ENCODE measurements at regions not wholly inside any gene's neighbourhood (a gene's known extent, or its start where the extent isn't known, plus 50 kb on each side); places are given as distances from the start of the nearest gene placed in this dataset.
A peak's percentile ranks its signal among the peaks of the same experiment; 100 is the strongest.

DNA sequence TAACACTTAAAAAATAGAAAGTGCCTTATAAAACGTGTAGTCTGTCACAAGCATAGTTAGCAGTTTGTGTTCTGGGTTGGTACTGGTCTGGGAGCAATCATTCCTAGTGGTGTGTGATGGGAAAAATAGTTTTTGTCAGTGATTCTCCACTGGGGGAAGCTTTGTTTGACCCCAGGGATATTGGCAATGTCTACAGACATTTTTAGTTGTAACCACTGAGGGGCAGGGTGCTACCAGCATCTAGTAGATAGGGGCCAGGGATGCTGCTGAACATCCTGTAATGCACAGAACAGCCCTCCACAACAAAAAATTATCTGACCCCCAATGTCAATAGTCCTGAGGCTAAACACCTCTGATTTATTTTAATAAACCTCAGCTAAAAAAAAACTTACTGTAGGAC lies 51.6 kb upstream of the CREB5 start:
- POLR2A ChIA-PET: no interaction called here
- CTCF ChIA-PET: interaction anchor here (0.6 to 2.9 kb wide), 8 partner anchors 10 to 893 kb away, joined by 3 to 19 read pairs (median 4); no protein-coding TSS in a partner anchor
- H3K4me1 ChIP-seq (ENCODE audit: control insufficient read depth, insufficient read depth, low read length): peaks cover 6% of the 10 kb centered on the region
- no peak for TF ChIP-seq ZNF175 (tag by site-specific recombination; IDR thresholded peaks at IDR 0.05)
- TF ChIP-seq, protein P1, sequence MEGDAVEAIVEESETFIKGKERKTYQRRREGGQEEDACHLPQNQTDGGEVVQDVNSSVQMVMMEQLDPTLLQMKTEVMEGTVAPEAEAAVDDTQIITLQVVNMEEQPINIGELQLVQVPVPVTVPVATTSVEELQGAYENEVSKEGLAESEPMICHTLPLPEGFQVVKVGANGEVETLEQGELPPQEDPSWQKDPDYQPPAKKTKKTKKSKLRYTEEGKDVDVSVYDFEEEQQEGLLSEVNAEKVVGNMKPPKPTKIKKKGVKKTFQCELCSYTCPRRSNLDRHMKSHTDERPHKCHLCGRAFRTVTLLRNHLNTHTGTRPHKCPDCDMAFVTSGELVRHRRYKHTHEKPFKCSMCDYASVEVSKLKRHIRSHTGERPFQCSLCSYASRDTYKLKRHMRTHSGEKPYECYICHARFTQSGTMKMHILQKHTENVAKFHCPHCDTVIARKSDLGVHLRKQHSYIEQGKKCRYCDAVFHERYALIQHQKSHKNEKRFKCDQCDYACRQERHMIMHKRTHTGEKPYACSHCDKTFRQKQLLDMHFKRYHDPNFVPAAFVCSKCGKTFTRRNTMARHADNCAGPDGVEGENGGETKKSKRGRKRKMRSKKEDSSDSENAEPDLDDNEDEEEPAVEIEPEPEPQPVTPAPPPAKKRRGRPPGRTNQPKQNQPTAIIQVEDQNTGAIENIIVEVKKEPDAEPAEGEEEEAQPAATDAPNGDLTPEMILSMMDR (tag by site-specific recombination; IDR thresholded peaks at IDR 0.05): peak; percentile 27; the same call in 1 of the 2 replicates
- H3K27ac ChIP-seq (ENCODE audit: extremely low read depth, low read depth, low read length): no peak overlapping the region
- no peak overlapping the region for H3K4me3 ChIP-seq (ENCODE audit: low read depth, low read length)
- no peaks in the 10 kb centered on the region for H3K36me3 ChIP-seq (ENCODE audit: control insufficient read depth in 2 of 2, insufficient read depth in 1 of 2, low read length in 2 of 2)
- H3K9me3 ChIP-seq (ENCODE audit: control insufficient read depth, insufficient read depth, low read depth, low read length): no peaks in the 10 kb centered on the region

DNA sequence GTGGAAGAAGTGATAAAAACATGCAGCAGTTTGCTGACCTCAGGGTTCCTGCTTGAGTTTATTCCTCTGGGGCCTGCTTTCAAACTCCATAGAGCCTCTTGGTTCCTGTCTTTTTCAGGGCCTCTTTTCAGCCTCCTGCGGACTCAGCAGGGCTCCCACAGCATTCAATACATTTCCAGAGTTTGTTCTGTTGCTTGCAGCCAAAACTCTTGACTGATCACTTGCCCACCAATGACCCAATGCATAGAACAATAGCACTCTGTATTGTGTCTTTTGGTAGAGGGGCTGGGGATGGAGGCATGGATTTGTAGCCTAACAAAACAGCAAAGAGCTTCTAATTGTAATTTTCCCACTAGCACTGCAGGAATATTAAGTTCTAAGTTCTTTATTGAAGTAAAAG lies 50.8 kb upstream of the CREB5 start:
- TF ChIP-seq ZNF302 (tag by site-specific recombination; IDR thresholded peaks at IDR 0.05; ENCODE audit: low read depth) (no peak), ZNF623 (tag by site-specific recombination; IDR thresholded peaks at IDR 0.05) (no peak), SP7 (tag by site-specific recombination; IDR thresholded peaks at IDR 0.05) (no peak), ZNF501 (tag by site-specific recombination; IDR thresholded peaks at IDR 0.05) (no peak), BCL11A (tag by site-specific recombination; IDR thresholded peaks at IDR 0.05; ENCODE audit: low read depth) (no peak), TCF7L2 (IDR thresholded peaks at IDR 0.05; ENCODE audit: borderline replicate concordance, low read depth, low read length) (no peak), KLF1 (tag by site-specific recombination; IDR thresholded peaks at IDR 0.05) (no peak), SCRT1 (tag by site-specific recombination; IDR thresholded peaks at IDR 0.05; ENCODE audit: borderline replicate concordance) (no peak), KLF8 (tag by site-specific recombination; IDR thresholded peaks at IDR 0.05) (no peak)
- TF ChIP-seq, protein P2, sequence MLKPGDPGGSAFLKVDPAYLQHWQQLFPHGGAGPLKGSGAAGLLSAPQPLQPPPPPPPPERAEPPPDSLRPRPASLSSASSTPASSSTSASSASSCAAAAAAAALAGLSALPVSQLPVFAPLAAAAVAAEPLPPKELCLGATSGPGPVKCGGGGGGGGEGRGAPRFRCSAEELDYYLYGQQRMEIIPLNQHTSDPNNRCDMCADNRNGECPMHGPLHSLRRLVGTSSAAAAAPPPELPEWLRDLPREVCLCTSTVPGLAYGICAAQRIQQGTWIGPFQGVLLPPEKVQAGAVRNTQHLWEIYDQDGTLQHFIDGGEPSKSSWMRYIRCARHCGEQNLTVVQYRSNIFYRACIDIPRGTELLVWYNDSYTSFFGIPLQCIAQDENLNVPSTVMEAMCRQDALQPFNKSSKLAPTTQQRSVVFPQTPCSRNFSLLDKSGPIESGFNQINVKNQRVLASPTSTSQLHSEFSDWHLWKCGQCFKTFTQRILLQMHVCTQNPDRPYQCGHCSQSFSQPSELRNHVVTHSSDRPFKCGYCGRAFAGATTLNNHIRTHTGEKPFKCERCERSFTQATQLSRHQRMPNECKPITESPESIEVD (tag by site-specific recombination; IDR thresholded peaks at IDR 0.05): no peak
- TF ChIP-seq, protein P3, sequence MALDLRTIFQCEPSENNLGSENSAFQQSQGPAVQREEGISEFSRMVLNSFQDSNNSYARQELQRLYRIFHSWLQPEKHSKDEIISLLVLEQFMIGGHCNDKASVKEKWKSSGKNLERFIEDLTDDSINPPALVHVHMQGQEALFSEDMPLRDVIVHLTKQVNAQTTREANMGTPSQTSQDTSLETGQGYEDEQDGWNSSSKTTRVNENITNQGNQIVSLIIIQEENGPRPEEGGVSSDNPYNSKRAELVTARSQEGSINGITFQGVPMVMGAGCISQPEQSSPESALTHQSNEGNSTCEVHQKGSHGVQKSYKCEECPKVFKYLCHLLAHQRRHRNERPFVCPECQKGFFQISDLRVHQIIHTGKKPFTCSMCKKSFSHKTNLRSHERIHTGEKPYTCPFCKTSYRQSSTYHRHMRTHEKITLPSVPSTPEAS (tag by site-specific recombination; IDR thresholded peaks at IDR 0.05): no peak
- TF ChIP-seq, protein P4, sequence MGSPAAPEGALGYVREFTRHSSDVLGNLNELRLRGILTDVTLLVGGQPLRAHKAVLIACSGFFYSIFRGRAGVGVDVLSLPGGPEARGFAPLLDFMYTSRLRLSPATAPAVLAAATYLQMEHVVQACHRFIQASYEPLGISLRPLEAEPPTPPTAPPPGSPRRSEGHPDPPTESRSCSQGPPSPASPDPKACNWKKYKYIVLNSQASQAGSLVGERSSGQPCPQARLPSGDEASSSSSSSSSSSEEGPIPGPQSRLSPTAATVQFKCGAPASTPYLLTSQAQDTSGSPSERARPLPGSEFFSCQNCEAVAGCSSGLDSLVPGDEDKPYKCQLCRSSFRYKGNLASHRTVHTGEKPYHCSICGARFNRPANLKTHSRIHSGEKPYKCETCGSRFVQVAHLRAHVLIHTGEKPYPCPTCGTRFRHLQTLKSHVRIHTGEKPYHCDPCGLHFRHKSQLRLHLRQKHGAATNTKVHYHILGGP (tag by site-specific recombination; IDR thresholded peaks at IDR 0.05): no peak
- TF ChIP-seq, protein P5, sequence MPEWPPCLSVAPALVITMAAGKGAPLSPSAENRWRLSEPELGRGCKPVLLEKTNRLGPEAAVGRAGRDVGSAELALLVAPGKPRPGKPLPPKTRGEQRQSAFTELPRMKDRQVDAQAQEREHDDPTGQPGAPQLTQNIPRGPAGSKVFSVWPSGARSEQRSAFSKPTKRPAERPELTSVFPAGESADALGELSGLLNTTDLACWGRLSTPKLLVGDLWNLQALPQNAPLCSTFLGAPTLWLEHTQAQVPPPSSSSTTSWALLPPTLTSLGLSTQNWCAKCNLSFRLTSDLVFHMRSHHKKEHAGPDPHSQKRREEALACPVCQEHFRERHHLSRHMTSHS (tag by site-specific recombination; IDR thresholded peaks at IDR 0.05): no peak
- TF ChIP-seq, protein P6, sequence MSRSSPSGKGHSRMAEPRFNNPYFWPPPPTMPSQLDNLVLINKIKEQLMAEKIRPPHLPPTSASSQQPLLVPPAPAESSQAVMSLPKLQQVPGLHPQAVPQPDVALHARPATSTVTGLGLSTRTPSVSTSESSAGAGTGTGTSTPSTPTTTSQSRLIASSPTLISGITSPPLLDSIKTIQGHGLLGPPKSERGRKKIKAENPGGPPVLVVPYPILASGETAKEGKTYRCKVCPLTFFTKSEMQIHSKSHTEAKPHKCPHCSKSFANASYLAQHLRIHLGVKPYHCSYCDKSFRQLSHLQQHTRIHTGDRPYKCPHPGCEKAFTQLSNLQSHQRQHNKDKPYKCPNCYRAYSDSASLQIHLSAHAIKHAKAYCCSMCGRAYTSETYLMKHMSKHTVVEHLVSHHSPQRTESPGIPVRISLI (tag by site-specific recombination; IDR thresholded peaks at IDR 0.05): no peak
- TF ChIP-seq, protein P7, sequence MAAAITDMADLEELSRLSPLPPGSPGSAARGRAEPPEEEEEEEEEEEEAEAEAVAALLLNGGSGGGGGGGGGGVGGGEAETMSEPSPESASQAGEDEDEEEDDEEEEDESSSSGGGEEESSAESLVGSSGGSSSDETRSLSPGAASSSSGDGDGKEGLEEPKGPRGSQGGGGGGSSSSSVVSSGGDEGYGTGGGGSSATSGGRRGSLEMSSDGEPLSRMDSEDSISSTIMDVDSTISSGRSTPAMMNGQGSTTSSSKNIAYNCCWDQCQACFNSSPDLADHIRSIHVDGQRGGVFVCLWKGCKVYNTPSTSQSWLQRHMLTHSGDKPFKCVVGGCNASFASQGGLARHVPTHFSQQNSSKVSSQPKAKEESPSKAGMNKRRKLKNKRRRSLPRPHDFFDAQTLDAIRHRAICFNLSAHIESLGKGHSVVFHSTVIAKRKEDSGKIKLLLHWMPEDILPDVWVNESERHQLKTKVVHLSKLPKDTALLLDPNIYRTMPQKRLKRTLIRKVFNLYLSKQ (tag by site-specific recombination; IDR thresholded peaks at IDR 0.05; ENCODE audit: borderline replicate concordance): no peak
- ChIA-PET CTCF (interaction anchor here (0.6 to 2.9 kb wide), 12 partner anchors 10 to 1033 kb away, joined by 3 to 19 read pairs (median 4); no protein-coding TSS in a partner anchor), POLR2A (no interaction called here)
- no peaks in the 10 kb centered on the region for H3K9me3 ChIP-seq (ENCODE audit: control insufficient read depth, insufficient read depth, low read depth, low read length)
- no peak overlapping the region for H3K4me3 ChIP-seq (ENCODE audit: low read depth, low read length)
- no peaks in the 10 kb centered on the region; the same call in 1 of the 2 replicates for H3K4me1 ChIP-seq (ENCODE audit: control insufficient read depth, insufficient read depth, low read length)
- H3K27ac ChIP-seq (ENCODE audit: extremely low read depth, low read depth, low read length): no peak overlapping the region
- H3K36me3 ChIP-seq (ENCODE audit: control insufficient read depth in 2 of 2, insufficient read depth in 1 of 2, low read length in 2 of 2): no peaks in the 10 kb centered on the region
